GM21447 (cell line): ENCODE measurements at regions not wholly inside any gene's neighbourhood (a gene's known extent, or its start where the extent isn't known, plus 50 kb on each side); places are given as distances from the start of the nearest gene placed in this dataset.
"Not testable (repeated sequence)": the region's sequence is repeated elsewhere in the genome, so short reads cannot be mapped to it uniquely, and the experiment has no call there.

Experiments used
- ATAC-seq: cut with Tn5 transposase; IDR thresholded peaks from one replicate; pipeline ENCODE4 v1.9.1; 2021; ENCODE audit not compliant: unreplicated experiment

- no peak for ATAC-seq
These were observed 208.9 kb downstream of the C16orf95 start for GRCh38 chr16:87108278-87108677.

- no peak for ATAC-seq
These were observed 208.3 kb downstream of the C16orf95 start for GRCh38 chr16:87108941-87109340.

- no peak for ATAC-seq
These were observed 202.4 kb downstream of the C16orf95 start for GRCh38 chr16:87114832-87115231.

GRCh38 chr16:87115646-87116045 lies 201.5 kb downstream of the C16orf95 start:
- no peak for ATAC-seq

- ATAC-seq, result no peak
These were observed 199.3 kb downstream of the C16orf95 start for GRCh38 chr16:87117936-87118335.

GRCh38 chr16:87119168-87119567 lies 198.0 kb downstream of the C16orf95 start:
- no peak for ATAC-seq

GRCh38 chr16:87119748-87120147 lies 197.4 kb downstream of the C16orf95 start:
- ATAC-seq, result no peak

GRCh38 chr16:87121816-87122215 lies 195.4 kb downstream of the C16orf95 start:
- ATAC-seq, result no peak

- no peak for ATAC-seq
These were observed 193.7 kb downstream of the C16orf95 start for GRCh38 chr16:87123356-87124001.

- ATAC-seq, result not testable (repeated sequence)
These were observed 192.8 kb downstream of the C16orf95 start for GRCh38 chr16:87124405-87124804.

GRCh38 chr16:87125206-87126155 lies 191.7 kb downstream of the C16orf95 start:
- ATAC-seq, result no peak

GRCh38 chr16:87126403-87127025 lies 190.7 kb downstream of the C16orf95 start:
- no peak for ATAC-seq

GRCh38 chr16:87127061-87127765 lies 190.0 kb downstream of the C16orf95 start:
- no peak for ATAC-seq

GRCh38 chr16:87127766-87128147 lies 189.4 kb downstream of the C16orf95 start:
- ATAC-seq, result no peak

- ATAC-seq, result no peak
These were observed 187.4 kb downstream of the C16orf95 start for GRCh38 chr16:87129771-87130170.

GRCh38 chr16:87131061-87131995 lies 185.9 kb downstream of the C16orf95 start:
- no peak for ATAC-seq

- ATAC-seq, result no peak
These were observed 185.2 kb downstream of the C16orf95 start for GRCh38 chr16:87131996-87132345.

- ATAC-seq, result no peak
These were observed 184.7 kb downstream of the C16orf95 start for GRCh38 chr16:87132361-87133014.

GRCh38 chr16:87133112-87133850 lies 183.9 kb downstream of the C16orf95 start:
- no peak for ATAC-seq
